ENCODE measurements at regions not wholly inside any gene's neighbourhood (a gene's known extent, or its start where the extent isn't known, plus 50 kb on each side); places are given as distances from the start of the nearest gene placed in this dataset.

DNA sequence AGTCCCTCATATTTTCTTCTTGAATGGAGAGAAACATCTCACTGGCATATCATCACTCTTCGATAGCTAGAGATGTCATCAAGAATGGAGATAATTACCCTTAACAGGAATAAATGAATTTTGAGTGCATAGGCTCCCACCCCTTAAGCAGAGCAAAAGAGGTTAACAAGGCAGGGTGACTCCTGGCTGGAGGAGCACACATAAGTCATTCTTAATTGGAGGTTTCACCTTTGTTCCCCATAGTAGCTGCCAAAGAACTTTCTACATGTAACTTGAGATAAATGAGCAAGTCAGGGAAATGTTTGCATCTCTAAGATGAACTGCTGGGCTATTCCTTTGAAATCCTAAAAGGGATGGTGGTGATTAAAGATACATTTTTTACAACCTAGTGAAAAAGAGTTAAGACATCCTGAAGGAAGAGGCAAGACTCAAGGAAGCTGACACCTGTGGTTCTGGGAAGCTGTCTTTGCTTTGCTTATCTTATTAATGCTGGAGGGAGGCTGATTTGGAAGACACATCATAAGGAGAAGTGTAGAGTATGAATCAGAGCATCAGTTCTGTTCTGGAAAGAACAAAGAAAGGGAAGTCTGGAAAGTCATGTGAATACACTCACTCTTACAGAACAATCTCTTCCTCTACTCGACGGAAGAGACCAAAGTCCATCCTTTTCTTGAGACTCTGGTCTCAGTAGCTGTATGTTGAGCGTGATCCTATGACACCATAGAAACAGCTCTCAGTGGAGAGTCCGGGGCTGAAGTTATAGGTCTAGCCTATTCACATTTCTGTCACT, 326.3 kb downstream of the OSTF1 start:
- no peak overlapping the region for H3K27ac Mint-ChIP-seq (ENCODE audit: unreplicated experiment)
- peaks cover 7% of the 10 kb centered on the region for H3K9me3 Mint-ChIP-seq (ENCODE audit: unreplicated experiment)
- H3K9me3 ChIP-seq: no peaks in the 10 kb centered on the region
- TF ChIP-seq CTCF (IDR thresholded peaks at IDR 0.05; ENCODE audit: insufficient read depth in 1 of 2, low read depth in 1 of 2, low read length in 1 of 2, severe bottlenecking in 1 of 2, unreplicated experiment in 1 of 2): no peak
- POLR2A ChIA-PET: no interaction called here
- CTCF ChIA-PET: no interaction called here
- intact Hi-C loops (cut with micrococcal nuclease; ENCODE audit: unreplicated experiment): no loop called here
- H3K4me3 Mint-ChIP-seq (ENCODE audit: unreplicated experiment): no peak overlapping the region
- no peaks in the 10 kb centered on the region for H3K4me1 ChIP-seq
- H3K36me3 ChIP-seq (ENCODE audit: control insufficient read depth, insufficient read depth, low read length): no peaks in the 10 kb centered on the region
- DNase-seq: no peak
- H3K4me1 Mint-ChIP-seq (ENCODE audit: low read depth, unreplicated experiment): peaks cover 7% of the 10 kb centered on the region
- H3K27me3 Mint-ChIP-seq (ENCODE audit: insufficient read depth, unreplicated experiment): no peaks in the 10 kb centered on the region
- H3K4me3 ChIP-seq (ENCODE audit: low read depth, low read length): no peak overlapping the region
- no peaks in the 10 kb centered on the region for H3K36me3 Mint-ChIP-seq (ENCODE audit: insufficient read depth, unreplicated experiment)
- no TSS peak for BruUV-seq (replicated peaks)
- H3K27me3 ChIP-seq (replicated peaks; ENCODE audit: control insufficient read depth, insufficient read depth, low read length): no peaks in the 10 kb centered on the region

- no peak for TF ChIP-seq CTCF (IDR thresholded peaks at IDR 0.05; ENCODE audit: insufficient read depth in 1 of 2, low read depth in 1 of 2, low read length in 1 of 2, severe bottlenecking in 1 of 2, unreplicated experiment in 1 of 2)
- Histone ChIP-seq H3K9me3 (no peaks in the 10 kb centered on the region), H3K27me3 (replicated peaks; ENCODE audit: control insufficient read depth, insufficient read depth, low read length) (no peaks in the 10 kb centered on the region), H3K4me3 (ENCODE audit: low read depth, low read length) (no peak overlapping the region), H3K36me3 (ENCODE audit: control insufficient read depth, insufficient read depth, low read length) (no peaks in the 10 kb centered on the region), H3K4me1 (no peaks in the 10 kb centered on the region)
- POLR2A ChIA-PET: no interaction called here
- Mint-ChIP-seq H3K27me3 (ENCODE audit: insufficient read depth, unreplicated experiment) (no peaks in the 10 kb centered on the region), H3K4me1 (ENCODE audit: low read depth, unreplicated experiment) (peaks cover 7% of the 10 kb centered on the region), H3K27ac (ENCODE audit: unreplicated experiment) (no peak overlapping the region), H3K36me3 (ENCODE audit: insufficient read depth, unreplicated experiment) (no peaks in the 10 kb centered on the region), H3K4me3 (ENCODE audit: unreplicated experiment) (no peak overlapping the region), H3K9me3 (ENCODE audit: unreplicated experiment) (no peaks in the 10 kb centered on the region)
- intact Hi-C loops (cut with micrococcal nuclease; ENCODE audit: unreplicated experiment): no loop called here
- CTCF ChIA-PET: no interaction called here
- no peak for DNase-seq
- BruUV-seq (replicated peaks): no TSS peak
Observed at GRCh38 chr9:75417471-75417870, 329.2 kb downstream of the OSTF1 start.

DNA sequence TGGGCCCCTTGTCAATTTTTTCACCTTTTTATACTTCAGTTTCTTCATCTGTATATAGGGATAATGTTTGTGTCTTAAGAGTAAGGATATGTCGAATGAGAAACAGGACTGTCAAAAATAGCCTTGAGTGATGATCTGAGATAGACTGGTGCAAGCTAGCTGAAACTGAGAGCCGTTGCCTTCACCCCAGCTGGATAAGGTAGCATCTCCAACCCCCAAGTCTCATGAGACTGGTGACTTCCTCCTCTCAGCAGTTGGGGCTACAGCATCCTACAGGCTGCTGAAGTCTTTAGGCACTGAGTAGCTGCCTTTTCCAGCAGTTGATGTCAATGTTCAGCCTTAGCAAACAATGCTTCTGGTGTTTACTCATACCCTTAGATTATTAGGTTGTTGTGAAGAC, 330.2 kb downstream of the OSTF1 start:
- Histone ChIP-seq H3K4me1 (no peaks in the 10 kb centered on the region), H3K4me3 (ENCODE audit: low read depth, low read length) (no peak overlapping the region), H3K36me3 (ENCODE audit: control insufficient read depth, insufficient read depth, low read length) (no peaks in the 10 kb centered on the region), H3K27me3 (replicated peaks; ENCODE audit: control insufficient read depth, insufficient read depth, low read length) (no peaks in the 10 kb centered on the region), H3K9me3 (no peaks in the 10 kb centered on the region)
- Mint-ChIP-seq H3K27ac (ENCODE audit: unreplicated experiment) (no peak overlapping the region), H3K9me3 (ENCODE audit: unreplicated experiment) (no peaks in the 10 kb centered on the region), H3K36me3 (ENCODE audit: insufficient read depth, unreplicated experiment) (no peaks in the 10 kb centered on the region), H3K4me3 (ENCODE audit: unreplicated experiment) (no peak overlapping the region), H3K4me1 (ENCODE audit: low read depth, unreplicated experiment) (peaks cover 6% of the 10 kb centered on the region), H3K27me3 (ENCODE audit: insufficient read depth, unreplicated experiment) (no peaks in the 10 kb centered on the region)
- ChIA-PET POLR2A (no interaction called here), CTCF (no interaction called here)
- TF ChIP-seq CTCF (IDR thresholded peaks at IDR 0.05; ENCODE audit: insufficient read depth in 1 of 2, low read depth in 1 of 2, low read length in 1 of 2, severe bottlenecking in 1 of 2, unreplicated experiment in 1 of 2): no peak
- no TSS peak for BruUV-seq (replicated peaks)
- intact Hi-C loops (cut with micrococcal nuclease; ENCODE audit: unreplicated experiment): no loop called here
- DNase-seq: no peak
